HepG2 (cell line): ENCODE measurements at regions not wholly inside any gene's neighbourhood (a gene's known extent, or its start where the extent isn't known, plus 50 kb on each side); places are given as distances from the start of the nearest gene placed in this dataset.

Source experiments
- ARID4A ChIP-seq: sonication (generic); formaldehyde crosslinking; IDR thresholded peaks from 2 replicates; pipeline ENCODE4 v1.5.0; 2020; ENCODE audit warnings: mild to moderate bottlenecking, missing genetic modification reagents, borderline replicate concordance
- ATF5 ChIP-seq: sonication (generic); formaldehyde crosslinking; IDR thresholded peaks from 2 replicates; pipeline ENCODE4 v1.4.0; 2020; ENCODE audit warnings: mild to moderate bottlenecking, low read depth, missing genetic modification reagents
- DBP ChIP-seq: sonication (generic); formaldehyde crosslinking; IDR thresholded peaks from 2 replicates; pipeline ENCODE4 v1.4.0; 2020; ENCODE audit warnings: missing genetic modification reagents; ENCODE audit errors: not compliant biosample characterization
- GLI4 ChIP-seq: sonication (generic); formaldehyde crosslinking; IDR thresholded peaks from 2 replicates; pipeline ENCODE4 v1.5.1; 2020; ENCODE audit warnings: missing genetic modification reagents, mild to moderate bottlenecking, moderate library complexity, borderline replicate concordance
- HOMEZ ChIP-seq: IDR thresholded peaks from 2 replicates; pipeline ENCODE4 v1.6.1; 2016; ENCODE audit warnings: low read depth
- KDM6A ChIP-seq: IDR thresholded peaks from 2 replicates; pipeline ENCODE4 v1.6.1; 2016; ENCODE audit warnings: low read depth
- MXI1 ChIP-seq: IDR thresholded peaks from 3 replicates; pipeline ENCODE4 v1.6.1; 2012; ENCODE audit warnings: low read depth, low read length, inconsistent platforms, borderline replicate concordance
- NFE2L1 ChIP-seq: sonication (generic); formaldehyde crosslinking; IDR thresholded peaks from 2 replicates; pipeline ENCODE4 v1.4.0; 2020; ENCODE audit warnings: missing genetic modification reagents, mild to moderate bottlenecking, borderline replicate concordance
- NR1H2 ChIP-seq: sonication (generic); formaldehyde crosslinking; IDR thresholded peaks from 2 replicates; pipeline ENCODE4 v1.8.1; 2022; ENCODE audit warnings: low read depth, missing genetic modification reagents, borderline replicate concordance
- PBX3 ChIP-seq: sonication (generic); formaldehyde crosslinking; IDR thresholded peaks from 2 replicates; pipeline ENCODE4 v1.8.1; 2023; ENCODE audit warnings: missing genetic modification reagents, inconsistent platforms, borderline replicate concordance
- SKIL ChIP-seq: sonication (generic); formaldehyde crosslinking; IDR thresholded peaks from 2 replicates; pipeline ENCODE4 v1.8.0; 2022; ENCODE audit warnings: missing genetic modification reagents, mild to moderate bottlenecking, moderate library complexity, borderline replicate concordance
- SMAD1 ChIP-seq: sonication (generic); formaldehyde crosslinking; IDR thresholded peaks from 2 replicates; pipeline ENCODE4 v1.4.0; 2020; ENCODE audit warnings: missing genetic modification reagents, low read depth, mild to moderate bottlenecking, borderline replicate concordance
- SRF ChIP-seq: IDR thresholded peaks from 2 replicates; pipeline ENCODE4 v1.6.1; 2011; ENCODE audit warnings: mild to moderate bottlenecking, low read depth, low read length, moderate library complexity
- ZKSCAN5 ChIP-seq: sonication (generic); formaldehyde crosslinking; IDR thresholded peaks from 2 replicates; pipeline ENCODE4 v1.5.1; 2020; ENCODE audit warnings: mild to moderate bottlenecking, missing genetic modification reagents
- ZNF180 ChIP-seq: sonication (generic); formaldehyde crosslinking; IDR thresholded peaks from 2 replicates; pipeline ENCODE4 v1.4.0; 2020; ENCODE audit warnings: low read depth, missing genetic modification reagents, borderline replicate concordance

- TF ChIP-seq SKIL = peak; percentile 10
- TF ChIP-seq HOMEZ (CRISPR knock-in tag) = 0 out of 2 replicates have a peak, but pooled peaks have one; percentile 36
- TF ChIP-seq KDM6A (CRISPR knock-in tag) = peak; percentile 30; the same call in 1 of the 2 replicates
- no peak for TF ChIP-seq SRF
- TF ChIP-seq GLI4 = no peak
- TF ChIP-seq ZNF180 (CRISPR knock-in tag) = no peak
- TF ChIP-seq DBP (CRISPR knock-in tag) = no peak
- no peak for TF ChIP-seq MXI1
- TF ChIP-seq PBX3 = no peak
- TF ChIP-seq ZKSCAN5 (CRISPR knock-in tag) = no peak
- no peak for TF ChIP-seq SMAD1 (CRISPR knock-in tag)
- no peak; the same call in 1 of the 2 replicates for TF ChIP-seq ARID4A
- no peak for TF ChIP-seq ATF5
- TF ChIP-seq NFE2L1 (CRISPR knock-in tag) = no peak
- no peak for TF ChIP-seq NR1H2 (CRISPR knock-in tag)
Measured at GRCh38 chr15:70196372-70197316, 98.9 kb upstream of the TLE3 start (continued).
